ENCODE measurements at regions not wholly inside any gene's neighbourhood (a gene's known extent, or its start where the extent isn't known, plus 50 kb on each side); places are given as distances from the start of the nearest gene placed in this dataset.

GRCh38 chr2:163836167-163836566 is 100.4 kb upstream of the FIGN start:
- TF ChIP-seq ZNF510 (tag by site-specific recombination; IDR thresholded peaks at IDR 0.05; ENCODE audit: insufficient replicate concordance) (no peak), ELK4 (IDR thresholded peaks at IDR 0.05; ENCODE audit: borderline replicate concordance, low read depth, low read length) (no peak)

Measured in HEK293 (cell line).